HEK293T (cell line): ENCODE measurements at regions not wholly inside any gene's neighbourhood (a gene's known extent, or its start where the extent isn't known, plus 50 kb on each side); places are given as distances from the start of the nearest gene placed in this dataset.

ENCODE experiments used
- ARNT ChIP-seq: fragments of 450-650 bp; IDR thresholded peaks from 2 replicates; pipeline ENCODE4 v1.6.1; 2017; ENCODE audit warnings: mild to moderate bottlenecking
- CTBP1 ChIP-seq: fragments of 450-650 bp; IDR thresholded peaks from 2 replicates; pipeline ENCODE4 v1.6.1; 2016; ENCODE audit warnings: borderline replicate concordance
- ELF4 ChIP-seq: fragments of 450-650 bp; IDR thresholded peaks from 2 replicates; pipeline ENCODE4 v1.6.1; 2017; ENCODE audit warnings: antibody characterized with exemption
- FOXA1 ChIP-seq: fragments of 450-650 bp; IDR thresholded peaks from 2 replicates; pipeline ENCODE4 v1.6.1; 2016; ENCODE audit warnings: mild to moderate bottlenecking
- FOXM1 ChIP-seq: fragments of 450-650 bp; IDR thresholded peaks from 2 replicates; pipeline ENCODE4 v1.6.1; 2017; ENCODE audit warnings: mild to moderate bottlenecking, borderline replicate concordance
- HDGF ChIP-seq: fragments of 450-650 bp; IDR thresholded peaks from 2 replicates; pipeline ENCODE4 v1.6.1; 2017; ENCODE audit warnings: antibody characterized with exemption, borderline replicate concordance
- L3MBTL2 ChIP-seq: fragments of 450-650 bp; conservative IDR thresholded peaks from 2 replicates; pipeline ENCODE4 v1.6.1; 2016; ENCODE audit warnings: mild to moderate bottlenecking
- LEF1 ChIP-seq: fragments of 450-650 bp; IDR thresholded peaks from 2 replicates; pipeline ENCODE4 v1.6.1; 2017; ENCODE audit warnings: mild to moderate bottlenecking, borderline replicate concordance
- NFRKB ChIP-seq: fragments of 450-650 bp; IDR thresholded peaks from 2 replicates; pipeline ENCODE4 v1.6.1; 2016; ENCODE audit warnings: mild to moderate bottlenecking, moderate library complexity
- SP1 ChIP-seq: fragments of 450-650 bp; IDR thresholded peaks from 2 replicates; pipeline ENCODE4 v1.6.1; 2017
- SUZ12 ChIP-seq: fragments of 450-650 bp; IDR thresholded peaks from 2 replicates; pipeline ENCODE4 v1.6.1; 2016; ENCODE audit warnings: mild to moderate bottlenecking
- TARDBP ChIP-seq: fragments of 450-650 bp; IDR thresholded peaks from 2 replicates; pipeline ENCODE4 v1.6.1; 2016
- ZNF384 ChIP-seq: fragments of 450-650 bp; IDR thresholded peaks from 2 replicates; pipeline ENCODE4 v1.6.1; 2016

DNA sequence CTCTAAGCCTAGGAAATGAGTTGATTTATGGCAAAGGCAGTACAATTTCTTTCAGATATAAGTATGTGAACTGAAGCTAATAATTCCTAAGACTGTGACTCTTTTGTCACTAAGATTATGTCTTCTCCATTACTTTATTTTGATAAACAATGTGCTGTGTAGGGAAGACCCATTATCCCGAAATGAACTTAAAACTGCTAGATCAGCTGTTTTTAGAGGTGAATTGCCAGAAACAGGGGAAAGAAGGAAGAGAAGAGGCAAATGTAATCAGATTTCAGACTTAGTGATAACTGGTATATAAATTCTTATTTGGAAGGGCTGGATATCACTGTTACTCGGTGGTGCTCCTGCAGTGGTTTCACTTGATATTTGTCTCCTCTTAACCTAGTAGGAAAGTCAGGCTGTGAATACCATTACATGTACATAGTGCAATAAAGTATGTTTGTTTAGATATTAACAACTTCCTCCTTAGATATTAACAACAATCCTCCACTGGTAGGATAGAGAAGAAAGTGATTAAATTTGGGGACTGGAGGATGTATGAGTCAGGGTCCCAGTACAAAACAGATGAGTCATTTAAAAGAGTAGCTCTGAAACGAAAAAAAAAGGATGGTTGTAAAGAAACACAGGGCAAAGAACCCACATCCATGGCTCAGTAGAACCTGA, 338.5 kb upstream of the KCNH8 start:
- TF ChIP-seq ELF4 (no peak), NFRKB (no peak), SUZ12 (no peak), ZNF384 (no peak), SP1 (no peak), HDGF (no peak), LEF1 (no peak), FOXM1 (no peak), L3MBTL2 (no peak), FOXA1 (no peak), TARDBP (no peak), CTBP1 (no peak), ARNT (no peak)
